ENCODE measurements at regions not wholly inside any gene's neighbourhood (a gene's known extent, or its start where the extent isn't known, plus 50 kb on each side); places are given as distances from the start of the nearest gene placed in this dataset.

- TF ChIP-seq SIN3A (IDR thresholded peaks at IDR 0.05; ENCODE audit: borderline replicate concordance, insufficient read depth, low read length) = no peak
- TF ChIP-seq FOXP2 (optimal IDR thresholded peaks at IDR 0.05; ENCODE audit: borderline replicate concordance, extremely low read depth, extremely low read length, insufficient read depth) = no peak
- TF ChIP-seq POLR2AphosphoS5 (IDR thresholded peaks at IDR 0.05; ENCODE audit: low read depth, low read length) = no peak
Measured at GRCh38 chr9:12462861-12463260, 230.3 kb upstream of the TYRP1 start.

- no peak for TF ChIP-seq FOXP2 (optimal IDR thresholded peaks at IDR 0.05; ENCODE audit: borderline replicate concordance, extremely low read depth, extremely low read length, insufficient read depth)
- no peak for TF ChIP-seq TAF1 (IDR thresholded peaks at IDR 0.05; ENCODE audit: borderline replicate concordance, insufficient read depth, low read length)
- no peak for TF ChIP-seq SIN3A (IDR thresholded peaks at IDR 0.05; ENCODE audit: borderline replicate concordance, insufficient read depth, low read length)
- TF ChIP-seq, protein P1, sequence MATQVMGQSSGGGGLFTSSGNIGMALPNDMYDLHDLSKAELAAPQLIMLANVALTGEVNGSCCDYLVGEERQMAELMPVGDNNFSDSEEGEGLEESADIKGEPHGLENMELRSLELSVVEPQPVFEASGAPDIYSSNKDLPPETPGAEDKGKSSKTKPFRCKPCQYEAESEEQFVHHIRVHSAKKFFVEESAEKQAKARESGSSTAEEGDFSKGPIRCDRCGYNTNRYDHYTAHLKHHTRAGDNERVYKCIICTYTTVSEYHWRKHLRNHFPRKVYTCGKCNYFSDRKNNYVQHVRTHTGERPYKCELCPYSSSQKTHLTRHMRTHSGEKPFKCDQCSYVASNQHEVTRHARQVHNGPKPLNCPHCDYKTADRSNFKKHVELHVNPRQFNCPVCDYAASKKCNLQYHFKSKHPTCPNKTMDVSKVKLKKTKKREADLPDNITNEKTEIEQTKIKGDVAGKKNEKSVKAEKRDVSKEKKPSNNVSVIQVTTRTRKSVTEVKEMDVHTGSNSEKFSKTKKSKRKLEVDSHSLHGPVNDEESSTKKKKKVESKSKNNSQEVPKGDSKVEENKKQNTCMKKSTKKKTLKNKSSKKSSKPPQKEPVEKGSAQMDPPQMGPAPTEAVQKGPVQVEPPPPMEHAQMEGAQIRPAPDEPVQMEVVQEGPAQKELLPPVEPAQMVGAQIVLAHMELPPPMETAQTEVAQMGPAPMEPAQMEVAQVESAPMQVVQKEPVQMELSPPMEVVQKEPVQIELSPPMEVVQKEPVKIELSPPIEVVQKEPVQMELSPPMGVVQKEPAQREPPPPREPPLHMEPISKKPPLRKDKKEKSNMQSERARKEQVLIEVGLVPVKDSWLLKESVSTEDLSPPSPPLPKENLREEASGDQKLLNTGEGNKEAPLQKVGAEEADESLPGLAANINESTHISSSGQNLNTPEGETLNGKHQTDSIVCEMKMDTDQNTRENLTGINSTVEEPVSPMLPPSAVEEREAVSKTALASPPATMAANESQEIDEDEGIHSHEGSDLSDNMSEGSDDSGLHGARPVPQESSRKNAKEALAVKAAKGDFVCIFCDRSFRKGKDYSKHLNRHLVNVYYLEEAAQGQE (IDR thresholded peaks at IDR 0.05; ENCODE audit: insufficient read depth in 1 of 2, low read depth in 2 of 2, low read length in 2 of 2) = no peak
Measured at GRCh38 chr9:12463641-12464040, 229.5 kb upstream of the TYRP1 start.

DNA sequence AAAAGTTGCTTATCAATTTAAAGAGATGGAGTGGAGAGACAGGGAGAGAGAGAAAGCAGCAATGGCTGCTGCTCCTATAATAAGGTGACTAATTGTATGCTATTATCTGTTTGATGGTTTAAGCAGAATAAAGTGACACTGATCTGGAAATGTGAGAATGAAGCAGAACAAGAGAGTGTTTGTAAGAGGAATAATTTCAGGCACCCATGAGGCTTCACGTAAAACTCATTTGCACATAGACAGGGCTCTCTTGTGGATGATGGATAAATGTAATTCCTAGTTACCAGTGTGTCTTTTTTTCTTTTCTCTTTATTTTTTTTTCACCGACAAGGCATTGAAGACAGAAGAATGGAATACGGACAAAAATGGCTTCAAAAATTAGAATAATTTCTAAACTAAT is 228.8 kb upstream of the TYRP1 start:
- no peak for TF ChIP-seq SIN3A (IDR thresholded peaks at IDR 0.05; ENCODE audit: borderline replicate concordance, insufficient read depth, low read length)
- TF ChIP-seq, protein P1 (IDR thresholded peaks at IDR 0.05; ENCODE audit: insufficient read depth in 1 of 2, low read depth in 2 of 2, low read length in 2 of 2) = no peak
- no peak for TF ChIP-seq FOXP2 (optimal IDR thresholded peaks at IDR 0.05; ENCODE audit: borderline replicate concordance, extremely low read depth, extremely low read length, insufficient read depth)
- no peak for TF ChIP-seq POLR2AphosphoS5 (IDR thresholded peaks at IDR 0.05; ENCODE audit: low read depth, low read length)
- TF ChIP-seq TAF1 (IDR thresholded peaks at IDR 0.05; ENCODE audit: borderline replicate concordance, insufficient read depth, low read length) = no peak

GRCh38 chr9:12464910-12465512 is 228.2 kb upstream of the TYRP1 start:
- TF ChIP-seq POLR2AphosphoS5 (IDR thresholded peaks at IDR 0.05; ENCODE audit: low read depth, low read length) (no peak), SIN3A (IDR thresholded peaks at IDR 0.05; ENCODE audit: borderline replicate concordance, insufficient read depth, low read length) (no peak)
- TF ChIP-seq, protein P1 (IDR thresholded peaks at IDR 0.05; ENCODE audit: insufficient read depth in 1 of 2, low read depth in 2 of 2, low read length in 2 of 2) = no peak

DNA sequence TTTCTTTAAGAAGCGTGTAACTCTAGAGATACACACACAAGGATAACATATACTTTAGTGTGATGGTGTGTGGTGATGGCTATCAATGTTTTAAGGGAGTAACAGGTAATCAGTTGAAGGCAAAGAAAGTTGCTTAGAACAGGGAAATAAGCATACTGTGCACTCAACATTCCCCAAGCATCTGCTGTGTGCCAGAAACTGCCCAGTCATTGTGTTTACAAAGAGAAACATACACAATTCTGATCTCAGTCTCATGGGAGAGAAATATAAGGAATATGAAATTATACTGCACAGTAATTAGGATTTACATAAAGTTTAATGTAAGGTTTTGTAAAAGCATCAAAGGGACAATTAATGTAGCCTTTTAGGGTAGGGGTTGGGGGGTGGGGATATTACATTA is 224.1 kb upstream of the TYRP1 start:
- TF ChIP-seq FOXP2 (optimal IDR thresholded peaks at IDR 0.05; ENCODE audit: borderline replicate concordance, extremely low read depth, extremely low read length, insufficient read depth) (no peak), POLR2AphosphoS5 (IDR thresholded peaks at IDR 0.05; ENCODE audit: low read depth, low read length) (no peak), TAF1 (IDR thresholded peaks at IDR 0.05; ENCODE audit: borderline replicate concordance, insufficient read depth, low read length) (no peak), SIN3A (IDR thresholded peaks at IDR 0.05; ENCODE audit: borderline replicate concordance, insufficient read depth, low read length) (no peak)
- TF ChIP-seq, protein P1 (IDR thresholded peaks at IDR 0.05; ENCODE audit: insufficient read depth in 1 of 2, low read depth in 2 of 2, low read length in 2 of 2) = no peak

All from PFSK-1 (cell line).